ENCODE measurements at regions not wholly inside any gene's neighbourhood (a gene's known extent, or its start where the extent isn't known, plus 50 kb on each side); places are given as distances from the start of the nearest gene placed in this dataset.

- DNase-seq (ENCODE audit: low spot score), result no peak
Measured at GRCh38 chr22:49090061-49090852, 737.4 kb downstream of the BRD1 start.

GRCh38 chr22:49088801-49089791 lies 738.6 kb downstream of the BRD1 start:
- DNase-seq (ENCODE audit: low spot score), result no peak

GRCh38 chr22:49087716-49088601 lies 739.7 kb downstream of the BRD1 start:
- no peak for DNase-seq (ENCODE audit: low spot score)

- DNase-seq (ENCODE audit: low spot score), result no peak
Measured at GRCh38 chr22:49087198-49087597, 740.5 kb downstream of the BRD1 start.

GRCh38 chr22:49086606-49087157 lies 741.0 kb downstream of the BRD1 start:
- DNase-seq (ENCODE audit: low spot score), result no peak

GRCh38 chr22:49086181-49086580 lies 741.5 kb downstream of the BRD1 start:
- DNase-seq (ENCODE audit: low spot score), result no peak

- no peak for DNase-seq (ENCODE audit: low spot score)
Measured at GRCh38 chr22:49084206-49084605, 743.5 kb downstream of the BRD1 start.

- no peak for DNase-seq (ENCODE audit: low spot score)
Measured at GRCh38 chr22:49083607-49084006, 744.1 kb downstream of the BRD1 start.

- no peak for DNase-seq (ENCODE audit: low spot score)
Measured at GRCh38 chr22:49082451-49082850, 745.2 kb downstream of the BRD1 start.

GRCh38 chr22:49081926-49082325 lies 745.7 kb downstream of the BRD1 start:
- no peak for DNase-seq (ENCODE audit: low spot score)

- no peak for DNase-seq (ENCODE audit: low spot score)
Measured at GRCh38 chr22:49081261-49081666, 746.4 kb downstream of the BRD1 start.

- DNase-seq (ENCODE audit: low spot score), result no peak
Measured at GRCh38 chr22:49080631-49081030, 747.0 kb downstream of the BRD1 start.

- no peak for DNase-seq (ENCODE audit: low spot score)
Measured at GRCh38 chr22:49079743-49080500, 747.8 kb downstream of the BRD1 start.

GRCh38 chr22:49079027-49079725 lies 748.5 kb downstream of the BRD1 start:
- no peak for DNase-seq (ENCODE audit: low spot score)

GRCh38 chr22:49078076-49078710 lies 749.5 kb downstream of the BRD1 start:
- DNase-seq (ENCODE audit: low spot score), result no peak

GRCh38 chr22:49077586-49077985 lies 750.1 kb downstream of the BRD1 start:
- DNase-seq (ENCODE audit: low spot score), result no peak

GRCh38 chr22:49077036-49077393 lies 750.7 kb downstream of the BRD1 start:
- no peak for DNase-seq (ENCODE audit: low spot score)

GRCh38 chr22:49076300-49077035 lies 751.2 kb downstream of the BRD1 start:
- no peak for DNase-seq (ENCODE audit: low spot score)

GRCh38 chr22:49075150-49075549 lies 752.5 kb downstream of the BRD1 start:
- DNase-seq (ENCODE audit: low spot score), result no peak

All from CD4-positive, alpha-beta T cell treated with Interleukin-2 at 100 ng/mL for 4 hours (primary cell).